K562 (cell line): ENCODE measurements at regions not wholly inside any gene's neighbourhood (a gene's known extent, or its start where the extent isn't known, plus 50 kb on each side); places are given as distances from the start of the nearest gene placed in this dataset.

ENCODE experiments used
- ATAC-seq: fragments of 200-7000 bp; cut with Tn5 transposase; 3 replicates; pipeline ENCODE4 v1.9.1; 2020; ENCODE audit warnings: moderate library complexity
- BruUV-seq: library from RNA; stranded (reverse); fragments of 400-500 nt; replicated peaks from 2 replicates; lab custom pipeline; 2021; lab: Mats Ljungman, UMichigan
- CTCF ChIA-PET: fragments of 300-600 bp; formaldehyde crosslinking; extraction: SDS; loops from one replicate; lab custom pipeline; 2021; ENCODE audit warnings: low intra/inter-chr PET ratio; lab: Yijun Ruan, JAX
- POLR2A ChIA-PET: fragments of 300-600, 350-650 bp; sonication (Branson Sonifier 250); formaldehyde crosslinking; extraction: SDS; loops from one replicate; lab custom pipeline; 2021; ENCODE audit warnings: antibody characterized with exemption, inconsistent platforms; lab: Yijun Ruan, JAX
- DNase-seq, 4 experiments: peaks; one replicate each; pipeline versions ENCODE4 v3.0.0 to v3.0.0-alpha.2; 2011 to 2018; ENCODE audit warnings: low spot score in 3 of 4, mixed read lengths in 3 of 4; ENCODE audit errors: extremely low read depth in 1 of 4
- FAIRE-seq: peaks from 2 replicates; lab custom pipeline; 2011; peaks lifted over from hg19 to GRCh38; lab: Jason Lieb, UNC
- H2AFZ ChIP-seq: 2 replicates; pipeline ENCODE4 v1.6.0; 2011; ENCODE audit warnings: low read depth, low read length, control low read depth, inconsistent platforms
- H3K27ac ChIP-seq: fragments of 200-600 bp; 3 replicates; pipeline ENCODE4 v1.8.0; 2011; ENCODE audit warnings: low read depth, mild to moderate bottlenecking, control low read depth, inconsistent platforms, low read length, moderate library complexity, mixed read lengths; ENCODE audit errors: extremely low read depth
- H3K27me3 ChIP-seq, 2 experiments: fragments of 300-600 bp in 1 of 2; 2 replicates in 1 of 2; 3 replicates in 1 of 2; pipeline versions ENCODE4 v1.6.0 to v1.8.0; 2011; ENCODE audit warnings: inconsistent platforms in 2 of 2, low read length in 2 of 2, mild to moderate bottlenecking in 1 of 2, mixed read lengths in 1 of 2, moderate library complexity in 1 of 2; ENCODE audit not compliant: control insufficient read depth in 2 of 2, insufficient read depth in 2 of 2
- H3K36me3 ChIP-seq: fragments of 300-600 bp; 3 replicates; pipeline ENCODE4 v1.8.0; 2011; ENCODE audit warnings: mild to moderate bottlenecking, low read length, inconsistent platforms; ENCODE audit not compliant: control insufficient read depth, insufficient read depth
- H3K4me1 ChIP-seq, 2 experiments: fragments of 200-600 bp in 1 of 2; replicated peaks in 1 of 2; 2 replicates in 1 of 2; 3 replicates in 1 of 2; pipeline versions ENCODE4 v1.5.1 to v1.8.0; 2011; ENCODE audit warnings: inconsistent platforms in 2 of 2, low read length in 2 of 2, mild to moderate bottlenecking in 1 of 2, mixed read lengths in 1 of 2, moderate library complexity in 1 of 2; ENCODE audit not compliant: control insufficient read depth in 2 of 2, insufficient read depth in 2 of 2
- H3K4me2 ChIP-seq: 2 replicates; pipeline ENCODE4 v1.6.1; 2011; ENCODE audit warnings: low read length, control low read depth, inconsistent platforms, mixed read lengths; ENCODE audit not compliant: insufficient read depth
- H3K4me3 ChIP-seq: fragments of 200-600 bp; sonication (generic), shearing (Covaris generic); 2 replicates; pipeline ENCODE4 v1.5.1; 2016; ENCODE audit warnings: control low read depth, inconsistent platforms
- H3K79me2 ChIP-seq: fragments of 200-600 bp; 3 replicates; pipeline ENCODE4 v1.8.0; 2011; ENCODE audit warnings: low read length, inconsistent platforms; ENCODE audit not compliant: control insufficient read depth, insufficient read depth
- H3K9ac ChIP-seq, 2 experiments: 2 replicates each; pipeline versions ENCODE4 v1.6.0 to v1.6.1; 2011; ENCODE audit warnings: low read depth in 2 of 2, low read length in 2 of 2, control low read depth in 1 of 2, inconsistent platforms in 1 of 2, mild to moderate bottlenecking in 1 of 2, mixed read lengths in 1 of 2; ENCODE audit not compliant: insufficient read depth in 1 of 2
- H3K9me1 ChIP-seq: one replicate; pipeline ENCODE4 v1.6.0; 2011; ENCODE audit warnings: inconsistent platforms, mild to moderate bottlenecking, low read length, moderate library complexity; ENCODE audit not compliant: control insufficient read depth, insufficient read depth
- H3K9me3 ChIP-seq: replicated peaks from 2 replicates; pipeline ENCODE4 v1.5.1; 2011; ENCODE audit warnings: low read depth, low read length, inconsistent platforms; ENCODE audit not compliant: control insufficient read depth, insufficient read depth
- H4K20me1 ChIP-seq: replicated peaks from 2 replicates; pipeline ENCODE4 v1.6.1; 2011; ENCODE audit warnings: low read length, inconsistent platforms, mixed read lengths; ENCODE audit not compliant: control insufficient read depth, insufficient read depth
- BRD9 ChIP-seq: fragments of 450-650 bp; IDR thresholded peaks from 2 replicates; pipeline ENCODE4 v1.6.1; 2018; ENCODE audit warnings: low read depth; ENCODE audit not compliant: partially characterized antibody
- HMG20A ChIP-seq: fragments of 450-650 bp; formaldehyde crosslinking; conservative IDR thresholded peaks from 2 replicates; pipeline ENCODE4 v1.4.0; 2020; ENCODE audit warnings: mild to moderate bottlenecking, mixed read lengths
- HOXB6 ChIP-seq: fragments of 250-450 bp; sonication (Bioruptor Pico); IDR thresholded peaks from 2 replicates; pipeline ENCODE4 v1.5.1; 2022; ENCODE audit warnings: mild to moderate bottlenecking, borderline replicate concordance
- IFI16 ChIP-seq: fragments of 250-450 bp; sonication (Bioruptor Pico); IDR thresholded peaks from 2 replicates; pipeline ENCODE4 v2.1.2; 2022; ENCODE audit warnings: mild to moderate bottlenecking, inconsistent platforms
- ILK ChIP-seq: fragments of 450-650 bp; IDR thresholded peaks from 2 replicates; pipeline ENCODE4 v1.6.1; 2016; ENCODE audit warnings: missing genetic modification characterization, low read depth, mild to moderate bottlenecking, missing compliant biosample characterization, moderate library complexity, borderline replicate concordance
- PCBP1 ChIP-seq: fragments of 200-400 bp; formaldehyde crosslinking; IDR thresholded peaks from 2 replicates; pipeline ENCODE4 v1.6.1; 2018; ENCODE audit warnings: mild to moderate bottlenecking, low read depth, low read length; ENCODE audit not compliant: poor library complexity, severe bottlenecking
- RAD21 ChIP-seq, 2 experiments: fragments of 250-450 bp in 1 of 2; fragments of 450-650 bp in 1 of 2; sonication (Bioruptor Pico) in 1 of 2; formaldehyde crosslinking in 1 of 2; IDR thresholded peaks in 1 of 2; conservative IDR thresholded peaks in 1 of 2; 2 replicates each; pipeline versions ENCODE4 v1.4.0 to v1.8.0; 2020 to 2022; ENCODE audit warnings: mild to moderate bottlenecking in 2 of 2, moderate library complexity in 1 of 2
- RFX7 ChIP-seq: fragments of 250-450 bp; sonication (Bioruptor Pico); IDR thresholded peaks from 2 replicates; pipeline ENCODE4 v1.5.1; 2021; ENCODE audit warnings: mild to moderate bottlenecking
- ZFP1 ChIP-seq: fragments of 450-650 bp; formaldehyde crosslinking; IDR thresholded peaks from 2 replicates; pipeline ENCODE4 v1.4.0; 2020; ENCODE audit warnings: mild to moderate bottlenecking, mixed read lengths
- ZNF12 ChIP-seq: sonication (generic); formaldehyde crosslinking; IDR thresholded peaks from 2 replicates; pipeline ENCODE4 v1.4.0; 2020; ENCODE audit warnings: mild to moderate bottlenecking, missing genetic modification reagents
- ZNF79 ChIP-seq: fragments of 250-450 bp; sonication (Bioruptor Pico); IDR thresholded peaks from 2 replicates; pipeline ENCODE4 v1.4.0; 2020; ENCODE audit warnings: low read depth, mild to moderate bottlenecking, moderate library complexity
- WGBS: fragments of 100-300 bp; shearing (Covaris generic); methylation state at CpG from one replicate; pipeline ENCODE4 v1.1.6; 2016; ENCODE audit warnings: low coverage, mixed read lengths; ENCODE audit not compliant: insufficient coverage; ENCODE audit errors: missing lambda C conversion rate; 5-methylcytosine and 5-hydroxymethylcytosine counted together
- in situ Hi-C: fragments of 300-500 bp; cut with MboI; formaldehyde crosslinking; loops from 4 replicates; pipeline ENCODE4 v1.15.0; 2018; ENCODE audit warnings: inconsistent platforms, mixed read lengths
- intact Hi-C: fragments of 100-400 bp; cut with micrococcal nuclease; formaldehyde crosslinking; loops from 2 replicates; pipeline ENCODE4 v1.14.2; 2022
- TF ChIP-seq, protein P1 (sequence below): sonication (generic); formaldehyde crosslinking; IDR thresholded peaks from 2 replicates; pipeline ENCODE4 v1.8.0; 2022; ENCODE audit warnings: mild to moderate bottlenecking, missing genetic modification reagents
- TF ChIP-seq, protein P2 (sequence below): IDR thresholded peaks from 2 replicates; pipeline ENCODE4 v1.6.1; 2012; ENCODE audit warnings: low read depth, low read length, improper control_type of control experiment, borderline replicate concordance

DNA sequence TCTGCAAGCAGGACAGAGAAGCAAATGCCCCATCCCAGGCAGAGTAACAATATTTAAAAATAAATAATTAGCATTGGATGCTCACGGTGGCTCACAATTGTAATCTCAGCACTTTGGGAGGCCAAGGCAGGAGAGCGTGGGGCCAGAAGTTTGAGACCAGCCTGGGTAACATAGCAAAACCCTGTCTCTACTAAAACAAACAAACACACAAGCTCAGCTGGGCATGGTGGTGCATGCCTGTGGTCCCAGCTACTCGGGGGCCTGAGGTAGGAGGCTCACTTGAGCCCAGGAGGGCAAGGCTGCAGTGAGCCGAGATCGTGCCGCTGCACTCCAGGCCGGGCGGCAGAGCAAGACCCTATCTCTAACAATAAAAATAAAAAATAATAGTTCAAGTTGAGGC is 74.7 kb upstream of the NCOR2 start (continued):
- TF ChIP-seq ZFP1 (CRISPR knock-in tag), result no peak
- no peak for TF ChIP-seq PCBP1
- no peak for TF ChIP-seq BRD9
- TF ChIP-seq HMG20A (CRISPR knock-in tag), result no peak
- TF ChIP-seq ZNF79 (CRISPR knock-in tag), result no peak

- Histone ChIP-seq H3K9ac (no peak overlapping the region), H3K27me3 (peaks cover 0 to 4% of the 10 kb centered on the region in 2 experiments; a peak in 2 of 5 replicates), H3K79me2 (no peaks in the 10 kb centered on the region), H3K27ac (no peak overlapping the region), H3K9me1 (no peaks in the 10 kb centered on the region), H4K20me1 (no peaks in the 10 kb centered on the region), H2AFZ (0 out of 2 replicates have a peak overlapping the region, but pooled peaks have one; percentile 51), H3K4me3 (no peak overlapping the region), H3K4me1 (peaks cover 7 to 15% of the 10 kb centered on the region in 2 experiments; a peak in 4 of 5 replicates), H3K4me2 (no peak overlapping the region), H3K9me3 (no peaks in the 10 kb centered on the region; the same call in 1 of the 2 replicates), H3K36me3 (no peaks in the 10 kb centered on the region)
- ATAC-seq, result no peak
- no TSS peak for BruUV-seq
- no peak for FAIRE-seq
- DNase-seq, result no peak
- intact Hi-C loops, result no loop called here
- ChIA-PET POLR2A (interaction anchor here (0.7 to 2.5 kb wide), 5 partner anchors 11 to 64 kb away, joined by 3 to 13 read pairs (median 3); no protein-coding TSS in a partner anchor), CTCF (no interaction called here)
- in situ Hi-C loops, result no loop called here
- WGBS, result 16% methylated on average over 6 of the region's 6 CpGs
- TF ChIP-seq IFI16 (no peak), RFX7 (no peak), ZNF12 (CRISPR knock-in tag) (no peak), ILK (tag) (no peak), RAD21 (CRISPR knock-in tag; conservative IDR thresholded peaks at IDR 0.05 in 1 of 2, IDR thresholded peaks at IDR 0.05 in 1 of 2) (peak in 1 of 2 experiments; percentile 28; a peak in 1 of 4 replicates), HOXB6 (CRISPR knock-in tag) (no peak), ZFP1 (CRISPR knock-in tag) (no peak)
- TF ChIP-seq, protein P1, sequence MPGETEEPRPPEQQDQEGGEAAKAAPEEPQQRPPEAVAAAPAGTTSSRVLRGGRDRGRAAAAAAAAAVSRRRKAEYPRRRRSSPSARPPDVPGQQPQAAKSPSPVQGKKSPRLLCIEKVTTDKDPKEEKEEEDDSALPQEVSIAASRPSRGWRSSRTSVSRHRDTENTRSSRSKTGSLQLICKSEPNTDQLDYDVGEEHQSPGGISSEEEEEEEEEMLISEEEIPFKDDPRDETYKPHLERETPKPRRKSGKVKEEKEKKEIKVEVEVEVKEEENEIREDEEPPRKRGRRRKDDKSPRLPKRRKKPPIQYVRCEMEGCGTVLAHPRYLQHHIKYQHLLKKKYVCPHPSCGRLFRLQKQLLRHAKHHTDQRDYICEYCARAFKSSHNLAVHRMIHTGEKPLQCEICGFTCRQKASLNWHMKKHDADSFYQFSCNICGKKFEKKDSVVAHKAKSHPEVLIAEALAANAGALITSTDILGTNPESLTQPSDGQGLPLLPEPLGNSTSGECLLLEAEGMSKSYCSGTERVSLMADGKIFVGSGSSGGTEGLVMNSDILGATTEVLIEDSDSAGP (CRISPR knock-in tag), result no peak
- TF ChIP-seq, protein P2, sequence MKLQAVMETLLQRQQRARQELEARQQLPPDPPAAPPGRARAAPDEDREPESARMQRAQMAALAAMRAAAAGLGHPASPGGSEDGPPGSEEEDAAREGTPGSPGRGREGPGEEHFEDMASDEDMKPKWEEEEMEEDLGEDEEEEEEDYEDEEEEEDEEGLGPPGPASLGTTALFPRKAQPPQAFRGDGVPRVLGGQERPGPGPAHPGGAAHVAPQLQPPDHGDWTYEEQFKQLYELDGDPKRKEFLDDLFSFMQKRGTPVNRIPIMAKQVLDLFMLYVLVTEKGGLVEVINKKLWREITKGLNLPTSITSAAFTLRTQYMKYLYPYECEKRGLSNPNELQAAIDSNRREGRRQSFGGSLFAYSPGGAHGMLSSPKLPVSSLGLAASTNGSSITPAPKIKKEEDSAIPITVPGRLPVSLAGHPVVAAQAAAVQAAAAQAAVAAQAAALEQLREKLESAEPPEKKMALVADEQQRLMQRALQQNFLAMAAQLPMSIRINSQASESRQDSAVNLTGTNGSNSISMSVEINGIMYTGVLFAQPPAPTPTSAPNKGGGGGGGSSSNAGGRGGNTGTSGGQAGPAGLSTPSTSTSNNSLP, result no peak
These were observed 74.2 kb upstream of the NCOR2 start for GRCh38 chr12:124641591-124641990.
